Sigmoid colon (tissue), 6 donors: ENCODE measurements at regions not wholly inside any gene's neighbourhood (a gene's known extent, or its start where the extent isn't known, plus 50 kb on each side); places are given as distances from the start of the nearest gene placed in this dataset.

Source experiments
- DNase-seq: peaks from one replicate; pipeline ENCODE4 v3.0.0-alpha.2; 2019
- H3K27ac ChIP-seq, 4 donors: fragments of 200-600 bp; sonication (generic); one replicate each; pipeline ENCODE4 v1.5.1; 2016 to 2019; ENCODE audit warnings: mild to moderate bottlenecking in 1 of 4
- H3K27me3 ChIP-seq, 3 donors: fragments of 200-600 bp; sonication (generic); one replicate each; pipeline ENCODE4 v1.5.1; 2019; ENCODE audit warnings: mild to moderate bottlenecking in 1 of 3
- H3K36me3 ChIP-seq, 4 donors: fragments of 200-600 bp; sonication (generic); one replicate each; pipeline ENCODE4 v1.5.1; 2016 to 2019
- H3K4me1 ChIP-seq, 4 donors: fragments of 200-600 bp; sonication (generic); one replicate each; pipeline ENCODE4 v1.5.1; 2017 to 2019
- H3K4me3 ChIP-seq, 4 donors: fragments of 200-600 bp; sonication (generic); one replicate each; pipeline ENCODE4 v1.5.1; 2017 to 2019; ENCODE audit warnings: mild to moderate bottlenecking in 2 of 4, moderate library complexity in 1 of 4
- H3K9me3 ChIP-seq, 4 donors: fragments of 200-600 bp in 3 of 4; sonication (generic) in 3 of 4; one replicate each; pipeline versions ENCODE4 v1.5.1 to v1.6.1; 2013 to 2019
- EP300 ChIP-seq, 4 donors: sonication (generic); formaldehyde crosslinking; IDR thresholded peaks; one replicate each; pipeline ENCODE4 v1.6.1; 2017; ENCODE audit warnings: antibody characterized with exemption in 4 of 4
- POLR2A ChIP-seq, 2 donors: fragments of 450-650 bp; IDR thresholded peaks; one replicate each; pipeline ENCODE4 v1.6.1; 2016; ENCODE audit warnings: antibody characterized with exemption in 2 of 2, mild to moderate bottlenecking in 2 of 2, moderate library complexity in 2 of 2
- POLR2AphosphoS5 ChIP-seq, 4 donors: sonication (generic); formaldehyde crosslinking; IDR thresholded peaks; one replicate each; pipeline ENCODE4 v1.6.1; 2017; ENCODE audit warnings: antibody characterized with exemption in 4 of 4
- WGBS, 2 donors: extraction: QIAGEN DNeasy Blood & Tissue Kit; methylation state at CpG; one replicate each; pipeline ENCODE4 v1.1.7; 2013; 5-methylcytosine and 5-hydroxymethylcytosine counted together
- intact Hi-C: fragments of 100-400 bp; cut with DNase I; formaldehyde crosslinking; loops from one replicate; pipeline ENCODE4 v1.15.1; 2023
- TF ChIP-seq, protein P1 (sequence below), 4 experiments: fragments of 450-650 bp in 3 of 4; fragments of 200-600 bp in 1 of 4; IDR thresholded peaks; one replicate each; pipeline ENCODE4 v1.5.1; 2016 to 2019; ENCODE audit warnings: antibody characterized with exemption in 4 of 4, mild to moderate bottlenecking in 3 of 4, moderate library complexity in 2 of 4
- donor health status: healthy with polysubstance abuse.
- donor health status: healthy.

- Histone ChIP-seq H3K27me3 (no peaks in the 10 kb centered on the region), H3K4me1 (peaks cover 0 to 45% (median 30%) of the 10 kb centered on the region in 4 donors)
Measured at GRCh38 chr6:21769968-21770367, 176.4 kb downstream of the SOX4 start.

DNA sequence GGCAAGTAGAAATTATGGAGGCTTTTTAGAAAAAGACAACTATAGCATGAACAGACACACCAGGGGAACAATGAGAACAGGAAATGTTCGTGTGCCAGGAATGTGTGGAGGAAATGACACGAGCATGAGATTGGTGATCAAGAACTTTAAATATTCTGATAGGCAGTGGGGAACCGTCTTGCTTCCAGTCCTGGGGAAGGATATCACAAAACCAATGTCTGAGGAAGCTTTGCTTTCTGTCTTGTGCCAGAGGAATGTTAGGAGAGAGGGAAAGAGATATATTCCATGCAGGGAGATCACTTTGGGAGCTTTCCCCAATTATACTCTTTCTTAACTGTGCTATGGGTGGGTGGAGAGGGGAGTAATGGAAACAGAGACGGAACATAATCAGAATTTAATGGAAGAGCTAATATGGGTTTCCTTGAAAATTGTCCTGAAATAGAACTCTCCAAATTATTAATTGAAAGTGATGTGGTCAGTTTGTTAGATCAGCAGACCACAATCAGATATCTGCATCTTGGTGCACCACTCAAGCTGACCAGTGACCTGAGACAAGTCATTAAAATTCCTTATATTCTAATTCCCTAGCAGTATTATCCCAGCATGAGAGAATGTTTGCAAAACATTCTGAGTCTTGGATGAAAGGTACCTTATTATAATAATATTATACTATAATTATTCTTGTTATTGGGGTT is 178.2 kb downstream of the SOX4 start:
- WGBS, 2 donors, result 60 to 67% methylated on average over 4 of the region's 4 CpGs
- no peak for TF ChIP-seq POLR2AphosphoS5 (IDR thresholded peaks at IDR 0.05)
- no peak for TF ChIP-seq EP300 (IDR thresholded peaks at IDR 0.05)
- TF ChIP-seq, protein P1, sequence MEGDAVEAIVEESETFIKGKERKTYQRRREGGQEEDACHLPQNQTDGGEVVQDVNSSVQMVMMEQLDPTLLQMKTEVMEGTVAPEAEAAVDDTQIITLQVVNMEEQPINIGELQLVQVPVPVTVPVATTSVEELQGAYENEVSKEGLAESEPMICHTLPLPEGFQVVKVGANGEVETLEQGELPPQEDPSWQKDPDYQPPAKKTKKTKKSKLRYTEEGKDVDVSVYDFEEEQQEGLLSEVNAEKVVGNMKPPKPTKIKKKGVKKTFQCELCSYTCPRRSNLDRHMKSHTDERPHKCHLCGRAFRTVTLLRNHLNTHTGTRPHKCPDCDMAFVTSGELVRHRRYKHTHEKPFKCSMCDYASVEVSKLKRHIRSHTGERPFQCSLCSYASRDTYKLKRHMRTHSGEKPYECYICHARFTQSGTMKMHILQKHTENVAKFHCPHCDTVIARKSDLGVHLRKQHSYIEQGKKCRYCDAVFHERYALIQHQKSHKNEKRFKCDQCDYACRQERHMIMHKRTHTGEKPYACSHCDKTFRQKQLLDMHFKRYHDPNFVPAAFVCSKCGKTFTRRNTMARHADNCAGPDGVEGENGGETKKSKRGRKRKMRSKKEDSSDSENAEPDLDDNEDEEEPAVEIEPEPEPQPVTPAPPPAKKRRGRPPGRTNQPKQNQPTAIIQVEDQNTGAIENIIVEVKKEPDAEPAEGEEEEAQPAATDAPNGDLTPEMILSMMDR (IDR thresholded peaks at IDR 0.05), result no peak
- TF ChIP-seq POLR2A (IDR thresholded peaks at IDR 0.05), result no peak
- no peak overlapping the region for H3K4me3 ChIP-seq
- no peaks in the 10 kb centered on the region for H3K36me3 ChIP-seq
- DNase-seq, result no peak
- peaks cover 0 to 45% (median 30%) of the 10 kb centered on the region in 4 donors for H3K4me1 ChIP-seq
- intact Hi-C loops, result no loop called here
- no peak overlapping the region for H3K27ac ChIP-seq
- H3K27me3 ChIP-seq, result no peaks in the 10 kb centered on the region
- no peaks in the 10 kb centered on the region for H3K9me3 ChIP-seq

More at GRCh38 chr6:21769968-21770367, 176.4 kb downstream of the SOX4 start:
- intact Hi-C loops, result no loop called here
- H3K4me3 ChIP-seq, result no peak overlapping the region
- DNase-seq, result no peak
- no peaks in the 10 kb centered on the region for H3K9me3 ChIP-seq
- peak overlapping the region in 2 of 4 donors; percentile 47 to 64 for H3K27ac ChIP-seq
- H3K36me3 ChIP-seq, result no peaks in the 10 kb centered on the region
- TF ChIP-seq, protein P1 (IDR thresholded peaks at IDR 0.05), result no peak
- no peak for TF ChIP-seq POLR2AphosphoS5 (IDR thresholded peaks at IDR 0.05)
- no peak for TF ChIP-seq EP300 (IDR thresholded peaks at IDR 0.05)
- TF ChIP-seq POLR2A (IDR thresholded peaks at IDR 0.05), result no peak

DNA sequence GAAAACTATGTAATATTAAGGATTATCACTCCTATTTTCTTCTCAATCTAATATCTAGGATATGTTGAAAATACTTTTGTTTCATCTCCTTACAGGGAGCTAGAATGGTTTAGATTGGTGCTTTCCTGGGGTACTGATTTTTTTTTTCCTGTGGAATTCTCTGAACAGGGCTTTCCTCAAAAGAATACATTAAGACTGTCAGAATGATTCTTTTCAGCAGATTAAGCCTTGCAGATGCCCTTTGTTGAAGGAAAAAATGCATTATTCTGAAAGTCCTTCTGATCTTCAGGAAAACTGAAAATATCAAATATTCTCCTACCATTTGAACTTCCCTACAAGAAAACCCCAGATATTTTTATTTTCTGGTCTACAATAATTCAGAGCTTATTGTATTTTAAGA is 178.9 kb downstream of the SOX4 start:
- no peak for DNase-seq
- intact Hi-C loops, result no loop called here
- Histone ChIP-seq H3K4me1 (peaks cover 0 to 45% (median 30%) of the 10 kb centered on the region in 4 donors), H3K27me3 (no peaks in the 10 kb centered on the region), H3K36me3 (no peaks in the 10 kb centered on the region), H3K4me3 (no peak overlapping the region), H3K9me3 (no peaks in the 10 kb centered on the region), H3K27ac (no peak overlapping the region)
- TF ChIP-seq, protein P1 (IDR thresholded peaks at IDR 0.05), result no peak
- TF ChIP-seq POLR2A (IDR thresholded peaks at IDR 0.05) (no peak), POLR2AphosphoS5 (IDR thresholded peaks at IDR 0.05) (no peak), EP300 (IDR thresholded peaks at IDR 0.05) (no peak)

GRCh38 chr6:21772884-21773575 is 179.5 kb downstream of the SOX4 start:
- H3K4me1 ChIP-seq, result peaks cover 0 to 45% (median 30%) of the 10 kb centered on the region in 4 donors
- H3K9me3 ChIP-seq, result no peaks in the 10 kb centered on the region
- intact Hi-C loops, result no loop called here
- H3K27ac ChIP-seq, result peak overlapping the region in 1 of 4 donors; percentile 7
- DNase-seq, result no peak
- H3K4me3 ChIP-seq, result no peak overlapping the region
- 20 to 63% methylated on average over 9 of the region's 9 CpGs for WGBS, 2 donors
- no peak for TF ChIP-seq POLR2AphosphoS5 (IDR thresholded peaks at IDR 0.05)
- TF ChIP-seq, protein P1 (IDR thresholded peaks at IDR 0.05), result no peak
- H3K27me3 ChIP-seq, result no peaks in the 10 kb centered on the region
- no peaks in the 10 kb centered on the region for H3K36me3 ChIP-seq
